A673 (cell line): ENCODE measurements at regions not wholly inside any gene's neighbourhood (a gene's known extent, or its start where the extent isn't known, plus 50 kb on each side); places are given as distances from the start of the nearest gene placed in this dataset.

Experiments used
- CTCF ChIP-seq: fragments of 300-800, 200-600 bp; sonication (generic); conservative IDR thresholded peaks from 2 replicates; pipeline ENCODE4 v1.5.1; 2017; ENCODE audit warnings: low read depth, mild to moderate bottlenecking, antibody characterized with exemption, low read length, moderate library complexity, mixed read lengths
- EZH2 ChIP-seq: fragments of 200-600 bp; sonication (generic); IDR thresholded peaks from 2 replicates; pipeline ENCODE4 v1.6.1; 2017; ENCODE audit warnings: borderline replicate concordance, low read depth, mild to moderate bottlenecking, mixed read lengths, antibody characterized with exemption, low read length; ENCODE audit not compliant: poor library complexity, severe bottlenecking

GRCh38 chrX:148281920-148282319 is 218.5 kb upstream of the AFF2 start:
- TF ChIP-seq CTCF (no peak), EZH2 (no peak)
